ENCODE measurements at regions not wholly inside any gene's neighbourhood (a gene's known extent, or its start where the extent isn't known, plus 50 kb on each side); places are given as distances from the start of the nearest gene placed in this dataset.

GRCh38 chr4:104969394-104970082 lies 177.1 kb upstream of the TET2 start:
- Histone ChIP-seq H3K9ac (ENCODE audit: low read length) (no peak overlapping the region), H3K27ac (ENCODE audit: low read length) (no peak overlapping the region), H3K27me3 (ENCODE audit: low read length) (no peaks in the 10 kb centered on the region; the same call in 1 of the 2 replicates), H3K4me2 (ENCODE audit: low read depth, low read length, poor library complexity, severe bottlenecking) (no peak overlapping the region), H4K20me1 (ENCODE audit: insufficient read depth, low read depth, low read length) (no peaks in the 10 kb centered on the region), H3K79me2 (ENCODE audit: low read length) (no peaks in the 10 kb centered on the region), H3K9me2 (replicated peaks; ENCODE audit: insufficient read depth, low read length) (no peaks in the 10 kb centered on the region), H3K4me1 (ENCODE audit: low read length) (peaks cover 6% of the 10 kb centered on the region), H3K36me3 (ENCODE audit: insufficient read depth, low read length) (no peaks in the 10 kb centered on the region), H2AFZ (ENCODE audit: low read length) (no peak overlapping the region), H3K9me3 (ENCODE audit: low read length) (no peaks in the 10 kb centered on the region), H3K4me3 (ENCODE audit: low read length) (no peak overlapping the region)
- DNase-seq, result no peak

GRCh38 chr4:104971462-104971861 lies 175.2 kb upstream of the TET2 start:
- no peaks in the 10 kb centered on the region for H3K9me3 ChIP-seq (ENCODE audit: low read length)
- no peak overlapping the region for H3K27ac ChIP-seq (ENCODE audit: low read length)
- H3K9ac ChIP-seq (ENCODE audit: low read length), result no peak overlapping the region
- no peaks in the 10 kb centered on the region for H3K36me3 ChIP-seq (ENCODE audit: insufficient read depth, low read length)
- no peaks in the 10 kb centered on the region for H4K20me1 ChIP-seq (ENCODE audit: insufficient read depth, low read depth, low read length)
- no peaks in the 10 kb centered on the region for H3K79me2 ChIP-seq (ENCODE audit: low read length)
- no peaks in the 10 kb centered on the region for H3K27me3 ChIP-seq (ENCODE audit: low read length)
- no peak overlapping the region for H3K4me2 ChIP-seq (ENCODE audit: low read depth, low read length, poor library complexity, severe bottlenecking)
- H3K4me3 ChIP-seq (ENCODE audit: low read length), result no peak overlapping the region
- no peak for DNase-seq
- no peak overlapping the region for H2AFZ ChIP-seq (ENCODE audit: low read length)
- H3K4me1 ChIP-seq (ENCODE audit: low read length), result no peaks in the 10 kb centered on the region
- H3K9me2 ChIP-seq (replicated peaks; ENCODE audit: insufficient read depth, low read length), result no peaks in the 10 kb centered on the region

GRCh38 chr4:104973708-104974107 lies 173.0 kb upstream of the TET2 start:
- no peak overlapping the region for H3K4me3 ChIP-seq (ENCODE audit: low read length)
- DNase-seq, result no peak

GRCh38 chr4:104975617-104976016 lies 171.1 kb upstream of the TET2 start:
- H3K9me3 ChIP-seq (ENCODE audit: low read length), result no peaks in the 10 kb centered on the region
- H3K9me2 ChIP-seq (replicated peaks; ENCODE audit: insufficient read depth, low read length), result no peaks in the 10 kb centered on the region
- H4K20me1 ChIP-seq (ENCODE audit: insufficient read depth, low read depth, low read length), result no peaks in the 10 kb centered on the region
- H3K27me3 ChIP-seq (ENCODE audit: low read length), result no peaks in the 10 kb centered on the region
- H2AFZ ChIP-seq (ENCODE audit: low read length), result no peak overlapping the region
- no peaks in the 10 kb centered on the region for H3K79me2 ChIP-seq (ENCODE audit: low read length)
- no peak overlapping the region for H3K27ac ChIP-seq (ENCODE audit: low read length)
- H3K4me1 ChIP-seq (ENCODE audit: low read length), result no peaks in the 10 kb centered on the region
- no peak overlapping the region for H3K9ac ChIP-seq (ENCODE audit: low read length)
- H3K4me3 ChIP-seq (ENCODE audit: low read length), result no peak overlapping the region
- no peaks in the 10 kb centered on the region for H3K36me3 ChIP-seq (ENCODE audit: insufficient read depth, low read length)
- no peak for DNase-seq
- no peak overlapping the region for H3K4me2 ChIP-seq (ENCODE audit: low read depth, low read length, poor library complexity, severe bottlenecking)

More at GRCh38 chr4:104973708-104974107, 173.0 kb upstream of the TET2 start:
- Histone ChIP-seq H3K79me2 (ENCODE audit: low read length) (no peaks in the 10 kb centered on the region), H3K4me2 (ENCODE audit: low read depth, low read length, poor library complexity, severe bottlenecking) (no peak overlapping the region), H3K27ac (ENCODE audit: low read length) (no peak overlapping the region), H2AFZ (ENCODE audit: low read length) (no peak overlapping the region), H3K9me3 (ENCODE audit: low read length) (no peaks in the 10 kb centered on the region), H3K36me3 (ENCODE audit: insufficient read depth, low read length) (no peaks in the 10 kb centered on the region), H4K20me1 (ENCODE audit: insufficient read depth, low read depth, low read length) (no peaks in the 10 kb centered on the region), H3K4me1 (ENCODE audit: low read length) (no peaks in the 10 kb centered on the region), H3K27me3 (ENCODE audit: low read length) (no peaks in the 10 kb centered on the region), H3K9me2 (replicated peaks; ENCODE audit: insufficient read depth, low read length) (no peaks in the 10 kb centered on the region), H3K9ac (ENCODE audit: low read length) (no peak overlapping the region)

- H3K9ac ChIP-seq (ENCODE audit: low read length), result no peak overlapping the region
- H3K4me1 ChIP-seq (ENCODE audit: low read length), result no peaks in the 10 kb centered on the region
- DNase-seq, result no peak
- H3K79me2 ChIP-seq (ENCODE audit: low read length), result no peaks in the 10 kb centered on the region
- no peak overlapping the region for H3K4me2 ChIP-seq (ENCODE audit: low read depth, low read length, poor library complexity, severe bottlenecking)
- H3K9me3 ChIP-seq (ENCODE audit: low read length), result no peaks in the 10 kb centered on the region
- no peak overlapping the region for H3K4me3 ChIP-seq (ENCODE audit: low read length)
- H3K36me3 ChIP-seq (ENCODE audit: insufficient read depth, low read length), result no peaks in the 10 kb centered on the region
- no peak overlapping the region for H2AFZ ChIP-seq (ENCODE audit: low read length)
- H3K9me2 ChIP-seq (replicated peaks; ENCODE audit: insufficient read depth, low read length), result no peaks in the 10 kb centered on the region
- H3K27me3 ChIP-seq (ENCODE audit: low read length), result no peaks in the 10 kb centered on the region
- no peaks in the 10 kb centered on the region for H4K20me1 ChIP-seq (ENCODE audit: insufficient read depth, low read depth, low read length)
- no peak overlapping the region for H3K27ac ChIP-seq (ENCODE audit: low read length)
Measured at GRCh38 chr4:104976262-104976661, 170.4 kb upstream of the TET2 start.

GRCh38 chr4:104979083-104979760 lies 167.5 kb upstream of the TET2 start:
- no peak for DNase-seq
- Histone ChIP-seq H3K27me3 (ENCODE audit: low read length) (no peaks in the 10 kb centered on the region), H4K20me1 (ENCODE audit: insufficient read depth, low read depth, low read length) (no peaks in the 10 kb centered on the region), H2AFZ (ENCODE audit: low read length) (no peak overlapping the region), H3K4me3 (ENCODE audit: low read length) (no peak overlapping the region), H3K36me3 (ENCODE audit: insufficient read depth, low read length) (no peaks in the 10 kb centered on the region), H3K27ac (ENCODE audit: low read length) (no peak overlapping the region), H3K9me2 (replicated peaks; ENCODE audit: insufficient read depth, low read length) (no peaks in the 10 kb centered on the region), H3K4me1 (ENCODE audit: low read length) (no peaks in the 10 kb centered on the region), H3K9ac (ENCODE audit: low read length) (no peak overlapping the region), H3K9me3 (ENCODE audit: low read length) (no peaks in the 10 kb centered on the region), H3K79me2 (ENCODE audit: low read length) (no peaks in the 10 kb centered on the region), H3K4me2 (ENCODE audit: low read depth, low read length, poor library complexity, severe bottlenecking) (no peak overlapping the region)

- no peak overlapping the region for H2AFZ ChIP-seq (ENCODE audit: low read length)
- no peak overlapping the region for H3K27ac ChIP-seq (ENCODE audit: low read length)
- no peaks in the 10 kb centered on the region for H3K27me3 ChIP-seq (ENCODE audit: low read length)
- no peaks in the 10 kb centered on the region for H3K4me1 ChIP-seq (ENCODE audit: low read length)
- no peak for DNase-seq
- H4K20me1 ChIP-seq (ENCODE audit: insufficient read depth, low read depth, low read length), result no peaks in the 10 kb centered on the region
- no peaks in the 10 kb centered on the region for H3K36me3 ChIP-seq (ENCODE audit: insufficient read depth, low read length)
- H3K9ac ChIP-seq (ENCODE audit: low read length), result no peak overlapping the region
- H3K9me3 ChIP-seq (ENCODE audit: low read length), result no peaks in the 10 kb centered on the region
- H3K79me2 ChIP-seq (ENCODE audit: low read length), result no peaks in the 10 kb centered on the region
- H3K9me2 ChIP-seq (replicated peaks; ENCODE audit: insufficient read depth, low read length), result no peaks in the 10 kb centered on the region
- no peak overlapping the region for H3K4me2 ChIP-seq (ENCODE audit: low read depth, low read length, poor library complexity, severe bottlenecking)
- no peak overlapping the region for H3K4me3 ChIP-seq (ENCODE audit: low read length)
Measured at GRCh38 chr4:104983615-104984179, 163.0 kb upstream of the TET2 start.

GRCh38 chr4:104986306-104986705 lies 160.4 kb upstream of the TET2 start:
- Histone ChIP-seq H3K4me2 (ENCODE audit: low read depth, low read length, poor library complexity, severe bottlenecking) (no peak overlapping the region), H3K4me1 (ENCODE audit: low read length) (no peaks in the 10 kb centered on the region), H3K27ac (ENCODE audit: low read length) (no peak overlapping the region), H4K20me1 (ENCODE audit: insufficient read depth, low read depth, low read length) (no peaks in the 10 kb centered on the region), H3K36me3 (ENCODE audit: insufficient read depth, low read length) (no peaks in the 10 kb centered on the region), H3K9me3 (ENCODE audit: low read length) (no peaks in the 10 kb centered on the region), H3K4me3 (ENCODE audit: low read length) (no peak overlapping the region), H3K27me3 (ENCODE audit: low read length) (no peaks in the 10 kb centered on the region), H2AFZ (ENCODE audit: low read length) (no peak overlapping the region), H3K79me2 (ENCODE audit: low read length) (no peaks in the 10 kb centered on the region), H3K9me2 (replicated peaks; ENCODE audit: insufficient read depth, low read length) (no peaks in the 10 kb centered on the region), H3K9ac (ENCODE audit: low read length) (no peak overlapping the region)
- no peak for DNase-seq
